ENCODE measurements at regions not wholly inside any gene's neighbourhood (a gene's known extent, or its start where the extent isn't known, plus 50 kb on each side); places are given as distances from the start of the nearest gene placed in this dataset.

DNA sequence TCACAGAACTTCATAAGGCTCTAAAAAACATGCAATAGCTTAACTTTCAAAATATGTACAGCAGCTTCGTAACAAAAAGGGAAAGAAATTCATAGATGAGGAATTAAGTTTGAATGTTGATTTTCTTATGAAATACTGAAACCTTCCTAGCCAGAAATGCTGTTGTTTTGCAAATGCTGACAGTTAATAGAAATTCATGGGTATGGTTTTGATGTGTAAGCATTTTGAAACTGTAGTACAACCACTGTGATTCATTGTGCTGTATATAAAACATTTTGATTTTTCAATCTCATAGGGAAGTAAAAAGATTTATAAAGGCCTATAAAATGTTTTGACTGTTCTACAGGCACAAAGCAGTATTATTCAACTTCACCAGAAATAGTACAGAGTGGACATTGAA is 228.4 kb upstream of the EYS start:
- DNase-seq (ENCODE audit: low read depth), result no peak

DNA sequence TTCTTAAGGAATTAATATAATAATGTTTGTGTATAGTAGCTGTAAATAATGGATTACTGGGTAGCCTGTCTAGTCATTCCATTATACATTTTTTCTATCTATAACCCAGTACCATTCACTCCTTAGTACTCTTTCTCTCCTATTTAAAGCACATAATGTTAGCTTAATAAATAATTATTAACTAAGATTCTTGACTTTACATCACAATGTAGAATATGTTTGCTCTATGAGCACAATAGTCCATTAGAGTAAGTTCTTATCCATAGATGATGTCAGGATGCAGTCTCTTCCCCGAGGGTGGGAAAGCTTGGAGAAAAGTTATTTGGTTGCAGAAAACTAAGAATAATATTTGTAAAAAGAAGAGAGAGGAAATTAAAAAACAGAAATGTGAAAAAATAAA is 226.4 kb upstream of the EYS start:
- no peak for DNase-seq (ENCODE audit: low read depth)

DNA sequence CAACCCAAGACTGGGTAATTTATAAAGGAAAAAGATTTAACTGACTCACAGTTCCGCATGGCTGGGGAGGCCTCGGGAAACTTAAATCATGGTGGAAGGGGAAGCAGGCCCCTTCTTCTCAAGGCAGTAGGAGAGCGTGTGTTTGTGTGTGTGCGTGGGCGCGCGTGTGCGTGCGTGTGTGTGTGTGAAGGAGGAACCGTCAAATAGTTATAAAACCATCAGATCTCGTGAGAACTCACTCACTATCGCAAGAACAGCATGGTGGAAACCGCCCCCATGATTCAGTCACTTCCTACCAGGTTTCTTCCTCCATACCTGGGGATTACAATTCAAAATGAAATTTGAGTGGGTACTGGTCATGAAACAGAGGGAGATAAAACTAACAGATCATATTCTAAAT is 220.1 kb upstream of the EYS start:
- DNase-seq (ENCODE audit: low read depth), result no peak

DNA sequence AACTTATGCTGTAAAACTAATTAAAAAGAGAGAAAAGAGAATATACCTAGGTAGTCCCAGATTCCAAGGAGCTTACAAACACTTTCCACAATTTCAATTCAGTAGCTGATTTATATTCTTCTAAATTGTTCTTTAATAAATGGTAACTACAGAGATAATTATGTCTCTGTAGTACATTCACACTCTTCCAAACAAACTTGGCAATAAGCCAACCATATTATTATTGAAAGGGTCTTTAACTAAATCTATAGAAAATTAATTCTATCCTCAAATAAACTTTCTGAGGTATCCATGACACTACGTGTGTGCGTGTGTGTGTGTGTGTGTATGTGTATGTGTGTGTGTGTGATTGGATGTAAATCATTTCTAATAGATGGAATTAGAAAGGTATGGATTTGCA is 217.4 kb upstream of the EYS start:
- no peak for DNase-seq (ENCODE audit: low read depth)

DNA sequence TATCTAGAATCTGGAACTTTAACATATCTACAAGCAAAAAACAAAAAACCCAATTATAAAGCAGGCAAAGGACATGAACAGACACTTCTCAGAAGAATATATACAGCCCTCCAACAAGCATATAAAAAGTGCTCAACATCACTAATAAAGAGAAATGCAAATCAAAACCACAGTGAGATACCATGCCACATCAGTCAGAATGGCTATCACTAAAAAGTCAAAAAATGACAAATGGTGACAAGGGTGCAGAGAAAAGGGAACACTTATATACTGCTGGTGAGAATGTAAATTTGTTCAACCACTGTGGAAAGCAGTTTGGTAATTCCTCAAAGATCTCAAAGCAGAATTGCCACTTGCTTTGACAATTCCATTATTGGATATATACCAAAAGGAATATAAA is 215.0 kb upstream of the EYS start:
- DNase-seq (ENCODE audit: low read depth), result no peak

DNA sequence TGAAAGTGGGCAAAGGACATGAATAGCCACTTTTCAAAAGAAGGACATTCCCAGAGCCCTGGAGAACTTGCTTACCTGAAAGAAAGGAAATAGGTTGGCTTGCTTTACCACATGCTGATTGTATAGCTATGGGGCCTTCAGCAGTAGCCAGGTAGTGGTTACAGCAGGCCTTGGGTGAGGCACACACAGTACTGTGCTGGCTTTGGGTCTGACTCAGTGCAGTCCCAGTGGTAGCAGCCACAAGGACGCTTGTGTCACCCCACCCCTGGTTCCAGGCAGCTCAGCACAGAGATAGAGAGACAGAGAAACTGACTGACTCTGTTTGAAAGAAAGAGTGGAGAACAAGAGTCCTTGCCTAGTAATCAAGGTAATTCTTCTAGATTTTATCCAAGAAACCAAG is 201.0 kb upstream of the EYS start:
- no peak for DNase-seq (ENCODE audit: low read depth)

DNA sequence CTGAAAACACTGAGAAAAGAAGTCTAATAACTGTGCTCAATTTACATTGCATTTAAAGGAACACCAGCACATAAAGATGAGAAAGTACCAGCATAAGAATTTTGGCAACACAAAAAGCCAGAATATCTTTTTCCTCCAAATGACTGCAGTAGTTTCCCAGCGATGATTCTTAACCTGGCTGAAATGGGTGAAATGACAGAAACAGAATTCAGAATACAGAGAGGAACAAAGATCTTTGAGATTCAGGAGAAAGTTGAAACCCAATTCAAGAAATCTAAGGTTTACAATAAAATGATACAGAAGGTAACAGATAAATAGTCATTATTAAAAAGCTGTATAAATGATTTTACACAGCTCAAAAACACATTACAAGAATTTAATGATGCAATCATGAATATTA is 197.0 kb upstream of the EYS start:
- no peak for DNase-seq (ENCODE audit: low read depth)

DNA sequence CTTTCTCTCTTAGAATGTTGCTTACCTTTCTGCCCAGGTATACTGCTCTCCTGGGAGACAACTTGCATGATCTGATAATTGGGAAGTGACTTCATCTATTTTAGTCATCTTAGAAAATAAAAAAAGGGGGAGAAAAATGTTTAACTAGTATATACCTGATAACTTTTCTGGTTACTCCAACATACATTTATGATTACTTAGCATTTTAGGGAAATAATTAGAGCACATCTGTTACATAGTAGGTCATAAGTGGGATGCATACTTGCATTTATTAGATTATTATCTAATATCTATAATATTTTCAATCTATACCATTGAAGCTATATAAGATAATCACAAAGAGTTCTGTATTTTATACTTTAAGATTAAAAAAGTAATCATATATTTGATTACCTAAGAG is 193.9 kb upstream of the EYS start:
- no peak for DNase-seq (ENCODE audit: low read depth)

DNA sequence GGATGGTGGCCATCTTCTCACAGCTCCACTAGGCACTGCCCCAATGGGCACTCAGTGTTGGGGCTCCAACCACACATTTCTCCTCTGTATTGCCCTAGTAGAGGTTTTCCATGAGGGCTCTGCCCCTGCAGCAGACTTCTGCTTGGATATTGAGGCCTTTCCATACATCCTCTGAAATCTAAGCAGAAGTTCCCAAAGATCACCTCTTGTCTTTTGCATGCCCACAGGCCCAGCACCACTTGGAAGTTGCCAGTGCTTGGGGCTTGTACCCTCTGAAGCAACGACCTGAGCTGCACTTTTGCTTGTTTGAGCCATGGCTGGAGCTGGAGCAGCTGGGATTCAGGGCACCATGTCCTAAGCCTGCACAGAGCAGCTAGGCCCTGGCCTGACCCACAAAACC is 189.1 kb upstream of the EYS start:
- DNase-seq (ENCODE audit: low read depth), result no peak

DNA sequence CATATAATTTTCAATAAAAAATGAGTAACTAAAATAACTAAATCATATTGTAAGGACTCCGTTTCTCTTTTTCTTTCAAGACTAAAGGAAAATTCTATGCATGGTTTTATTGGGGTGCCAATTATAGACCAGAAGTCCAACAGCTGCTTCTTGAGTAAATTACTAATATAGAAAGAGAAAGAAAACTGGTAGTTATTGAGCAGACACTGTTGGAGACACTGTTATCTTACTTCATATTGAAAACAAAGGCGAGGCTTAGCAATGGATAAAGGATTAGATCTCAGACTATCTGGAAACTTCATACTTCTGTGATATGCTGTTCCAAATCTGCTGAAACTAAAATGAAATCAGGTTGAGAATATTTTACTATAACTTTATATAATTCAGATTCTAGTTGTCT is 169.6 kb upstream of the EYS start:
- no peak for DNase-seq (ENCODE audit: low read depth)

DNA sequence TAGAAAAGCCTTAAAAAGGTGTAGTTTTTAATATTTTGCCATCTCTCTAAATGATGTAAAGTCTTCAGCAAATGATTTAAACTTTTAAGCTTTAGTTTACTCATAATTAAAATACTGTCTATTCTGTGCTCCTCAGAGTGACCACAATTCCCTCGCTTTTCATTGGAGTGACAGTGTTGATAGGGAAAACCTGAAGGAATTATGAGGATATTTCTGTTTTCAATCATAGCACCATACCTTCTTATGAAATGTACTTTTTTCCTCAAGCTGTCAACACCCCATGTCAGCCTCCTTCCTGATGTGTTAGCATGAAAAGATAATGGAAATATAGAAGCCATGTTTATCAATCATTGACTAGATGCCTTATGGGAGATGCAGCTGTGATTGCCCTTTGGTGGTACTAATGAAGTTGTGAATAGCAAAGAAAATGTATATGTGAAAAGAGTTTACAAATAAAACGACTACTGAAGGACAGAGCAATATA is 145.4 kb upstream of the EYS start:
- DNase-seq (ENCODE audit: low read depth), result no peak

DNA sequence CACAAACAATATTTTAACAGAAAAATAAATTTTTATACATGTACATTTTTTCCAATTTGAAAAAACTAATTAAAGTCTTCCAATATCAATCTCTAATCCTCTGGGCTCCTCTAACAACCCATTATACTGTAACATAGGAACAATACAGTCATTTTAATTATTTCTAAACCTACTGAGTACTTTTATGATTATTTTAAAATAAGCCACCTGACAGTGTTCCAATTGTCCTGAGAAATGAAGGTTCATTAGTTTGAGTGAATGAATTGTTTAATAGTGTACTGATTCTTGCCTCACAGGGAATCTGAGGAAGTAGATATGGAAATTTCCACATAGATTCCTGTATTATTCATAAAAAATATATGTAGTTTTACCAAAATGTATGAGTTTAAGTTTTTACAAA is 123.1 kb upstream of the EYS start:
- no peak for DNase-seq (ENCODE audit: low read depth)

DNA sequence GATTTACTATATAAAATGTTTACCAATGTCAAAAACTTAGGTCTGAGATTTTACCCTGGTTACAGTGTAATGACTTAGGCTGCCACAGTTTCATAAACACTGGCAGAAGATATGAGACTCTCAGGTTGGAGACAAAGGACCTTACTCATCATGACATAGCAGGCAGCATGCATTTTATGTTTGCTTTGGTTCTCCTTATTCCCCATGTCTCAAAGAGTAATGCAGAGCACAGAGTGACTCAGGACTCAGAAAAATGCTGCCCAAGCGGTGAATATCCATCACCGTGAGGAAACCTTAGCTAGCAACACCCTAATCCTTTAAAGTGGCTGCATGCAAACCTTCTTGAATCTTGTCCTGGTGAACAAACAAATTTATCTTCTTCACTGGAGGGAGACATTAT is 112.1 kb upstream of the EYS start:
- no peak for DNase-seq (ENCODE audit: low read depth)

DNA sequence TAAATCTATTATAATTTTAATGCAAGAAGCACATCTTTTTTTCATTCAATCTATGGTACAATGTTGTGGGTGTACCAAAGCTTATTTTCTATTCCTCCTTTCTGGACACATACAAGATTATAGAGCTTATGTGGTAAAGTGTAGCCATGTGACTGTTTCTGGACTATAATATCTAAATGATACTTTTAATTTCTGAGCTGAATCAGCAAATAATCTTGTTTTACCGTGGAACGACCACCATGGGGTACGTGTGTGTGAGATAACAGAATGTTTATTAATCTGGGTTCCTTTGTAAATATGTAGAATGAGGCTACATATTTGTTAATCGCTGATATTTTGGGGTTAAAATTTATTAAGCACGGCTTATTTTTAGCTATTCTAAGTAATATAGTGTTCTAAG is 111.5 kb upstream of the EYS start:
- no peak for DNase-seq (ENCODE audit: low read depth)

DNA sequence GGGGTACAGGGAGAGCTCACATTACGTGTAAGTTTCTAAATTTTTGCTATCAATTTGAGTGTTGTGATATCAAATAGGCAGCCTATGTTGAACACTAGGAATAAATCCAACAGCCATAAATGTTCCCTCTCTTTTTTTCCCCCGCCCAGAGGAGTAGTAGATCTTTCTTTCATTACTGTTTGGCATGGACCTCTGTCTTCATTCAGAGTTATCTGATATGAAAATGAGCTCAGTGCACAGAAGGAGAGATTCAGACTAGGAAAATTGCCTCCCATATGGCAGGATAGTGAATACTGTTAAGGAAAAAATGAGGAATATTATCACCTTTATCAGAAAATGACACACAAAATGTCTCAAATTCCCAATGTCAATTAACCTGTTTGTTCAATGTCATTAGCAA is 110.0 kb upstream of the EYS start:
- DNase-seq (ENCODE audit: low read depth), result no peak

DNA sequence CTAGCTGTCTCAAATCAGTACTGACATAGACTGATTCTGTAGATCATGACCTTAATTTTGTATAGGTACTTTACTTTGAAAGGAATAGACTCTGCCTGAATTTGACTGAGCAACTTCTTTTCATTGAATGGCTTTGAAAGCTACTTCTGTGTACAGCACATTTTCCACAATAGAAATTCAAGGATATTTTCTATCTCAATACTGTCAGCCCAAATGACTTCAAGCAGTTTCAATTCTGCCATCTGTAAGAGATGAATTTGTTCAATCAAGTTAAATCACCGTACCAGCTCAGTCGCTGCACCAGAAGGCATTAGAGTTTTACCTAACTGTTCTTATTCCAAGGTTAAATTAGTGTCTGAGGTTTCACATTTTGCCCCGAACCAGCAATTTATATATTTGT is 107.0 kb upstream of the EYS start:
- no peak for DNase-seq (ENCODE audit: low read depth)

DNA sequence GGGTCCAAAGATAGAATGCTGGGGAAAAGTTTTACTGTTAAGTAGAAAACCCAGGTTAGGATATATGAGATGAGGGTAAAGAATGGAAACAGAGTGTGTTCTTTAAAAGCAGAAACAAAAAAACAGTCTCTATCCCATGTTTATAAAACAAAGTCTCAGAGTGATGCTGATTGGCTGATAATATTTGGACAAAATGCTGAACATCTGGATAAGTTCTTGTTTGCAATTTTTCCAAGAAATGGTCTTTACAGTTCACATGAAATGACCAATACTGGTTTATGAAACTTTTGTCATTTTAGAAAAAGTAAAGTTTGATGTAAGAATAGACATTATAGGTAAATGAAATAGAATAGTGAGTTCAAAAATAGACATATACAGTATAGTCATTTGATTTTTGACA is 96.2 kb upstream of the EYS start:
- DNase-seq (ENCODE audit: low read depth), result no peak

DNA sequence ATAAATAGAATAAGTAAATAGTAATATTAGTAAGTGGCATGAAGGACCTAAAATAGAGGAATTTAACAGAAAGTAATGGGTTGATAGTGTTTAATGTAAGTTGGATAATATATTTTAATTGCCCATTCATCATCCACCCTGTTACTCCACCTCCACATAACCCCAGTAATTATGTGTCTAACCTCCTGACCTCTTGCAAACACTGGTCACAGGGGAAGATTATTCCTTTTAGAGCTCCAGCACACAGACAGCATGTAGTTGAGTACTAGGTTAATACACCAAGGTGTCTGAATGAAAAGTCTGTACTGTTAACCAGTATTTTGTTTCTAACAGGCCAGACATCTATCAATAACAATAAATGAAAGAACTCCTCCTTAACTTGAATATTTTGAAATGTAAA is 92.4 kb upstream of the EYS start:
- no peak for DNase-seq (ENCODE audit: low read depth)

DNA sequence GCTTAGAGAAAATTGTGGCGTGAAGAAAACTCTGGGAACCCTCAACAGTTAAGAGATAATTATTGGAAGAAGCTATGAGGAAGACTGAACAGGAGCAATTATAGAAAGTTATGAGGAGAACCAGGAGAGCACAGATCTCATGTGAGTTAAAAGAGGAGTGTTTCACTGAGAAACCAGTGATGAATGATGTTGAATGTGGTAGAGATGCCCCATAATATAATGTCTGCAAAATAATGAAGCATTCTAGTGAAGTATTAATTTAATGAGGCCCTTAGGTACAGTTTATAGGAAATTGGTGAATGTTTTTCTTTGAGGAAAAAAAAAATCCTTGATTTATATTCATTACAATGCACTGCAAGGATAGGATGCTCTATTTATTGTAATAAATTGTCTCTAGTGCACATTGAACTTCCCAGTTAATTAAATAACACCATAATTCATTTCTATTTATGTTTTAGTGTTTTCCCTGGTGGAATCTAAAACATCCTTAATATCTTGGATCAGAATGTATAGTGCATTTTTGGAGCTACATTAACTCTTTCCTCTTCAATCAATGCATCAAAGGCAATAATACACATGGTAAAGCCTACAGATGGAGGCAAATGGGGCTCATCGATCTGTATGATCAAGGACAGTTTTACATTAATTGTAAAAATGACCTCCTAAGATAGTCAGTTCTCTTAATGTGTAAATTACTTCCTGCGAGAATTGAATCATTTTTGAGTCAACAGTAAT is 91.4 kb upstream of the EYS start:
- no peak for DNase-seq (ENCODE audit: low read depth)

DNA sequence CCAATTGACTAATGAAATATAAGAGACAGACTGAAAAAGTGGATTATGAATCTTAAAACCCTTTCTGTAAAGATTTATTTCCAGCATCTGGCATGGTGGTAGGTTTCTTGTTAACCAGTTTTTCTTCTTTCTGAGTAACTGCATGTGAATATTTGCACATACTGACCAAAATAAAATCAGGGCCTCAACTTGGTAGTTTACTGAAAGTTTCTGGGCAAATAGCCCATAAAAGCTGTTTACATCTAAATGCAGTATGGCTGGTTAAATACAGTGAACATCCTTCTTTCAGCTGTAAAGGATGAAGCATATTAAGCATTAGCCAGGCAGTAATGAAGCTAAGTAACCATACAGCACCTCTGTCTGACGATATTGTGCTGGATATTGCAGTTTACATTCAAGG is 83.6 kb upstream of the EYS start:
- DNase-seq (ENCODE audit: low read depth), result no peak

DNA sequence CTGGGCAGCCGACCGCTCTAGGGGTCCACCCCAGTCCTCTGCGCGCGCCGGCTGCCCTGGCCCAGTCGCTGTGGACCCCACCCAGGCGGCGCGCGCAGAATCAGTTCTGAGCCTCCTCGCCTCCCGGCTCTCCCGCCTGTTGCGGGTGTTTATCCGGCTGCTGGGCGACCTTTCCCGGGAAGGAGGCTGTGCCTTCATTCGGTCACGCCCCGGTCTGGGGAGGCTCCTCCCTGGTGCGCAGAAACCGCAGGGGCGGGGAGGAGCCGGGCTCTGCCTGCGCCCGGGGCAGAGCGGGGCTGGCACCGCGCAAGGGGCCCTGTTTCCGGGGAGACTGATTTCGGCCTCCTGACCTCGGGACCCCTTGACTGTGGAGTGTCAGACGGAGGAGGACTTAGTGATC is 80.8 kb upstream of the EYS start:
- DNase-seq (ENCODE audit: low read depth), result no peak

DNA sequence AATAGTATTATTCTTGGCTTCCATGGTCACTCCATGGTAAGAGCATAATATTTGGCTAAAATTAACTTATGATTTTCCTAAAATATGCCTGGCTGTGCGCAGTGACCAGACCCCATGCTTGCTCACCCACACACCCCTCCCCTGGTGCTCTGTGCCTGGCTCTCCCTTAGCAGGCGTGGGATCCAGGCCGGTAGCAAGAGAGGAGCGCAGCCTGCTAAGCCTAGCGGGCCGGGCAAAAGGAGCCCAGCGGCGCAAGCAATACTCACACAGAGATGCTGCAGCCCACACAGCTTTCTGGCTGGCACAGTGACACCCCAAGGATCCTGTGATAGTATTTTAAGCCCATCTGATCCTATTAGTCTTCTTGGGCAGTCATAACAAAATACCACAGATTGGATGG is 79.8 kb upstream of the EYS start:
- DNase-seq (ENCODE audit: low read depth), result no peak

DNA sequence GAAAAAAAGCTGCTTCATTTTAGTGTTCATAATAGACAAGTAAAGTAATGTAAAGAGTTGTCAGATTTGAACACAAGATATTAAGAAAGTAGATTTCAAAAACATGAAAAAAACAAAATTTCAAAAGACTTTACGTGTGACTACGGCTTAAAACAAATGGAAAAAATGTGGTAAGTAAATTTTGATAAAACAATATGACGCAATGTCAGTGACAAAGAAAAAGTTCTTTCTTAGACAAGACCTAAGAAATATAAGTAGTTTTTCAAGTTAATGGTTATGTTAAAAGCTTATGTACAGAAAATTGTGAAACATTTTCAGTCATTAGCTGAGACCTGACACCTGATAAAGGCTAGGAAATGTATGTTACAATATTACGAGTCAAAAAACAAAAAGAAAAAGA is 73.7 kb upstream of the EYS start:
- DNase-seq (ENCODE audit: low read depth), result no peak

DNA sequence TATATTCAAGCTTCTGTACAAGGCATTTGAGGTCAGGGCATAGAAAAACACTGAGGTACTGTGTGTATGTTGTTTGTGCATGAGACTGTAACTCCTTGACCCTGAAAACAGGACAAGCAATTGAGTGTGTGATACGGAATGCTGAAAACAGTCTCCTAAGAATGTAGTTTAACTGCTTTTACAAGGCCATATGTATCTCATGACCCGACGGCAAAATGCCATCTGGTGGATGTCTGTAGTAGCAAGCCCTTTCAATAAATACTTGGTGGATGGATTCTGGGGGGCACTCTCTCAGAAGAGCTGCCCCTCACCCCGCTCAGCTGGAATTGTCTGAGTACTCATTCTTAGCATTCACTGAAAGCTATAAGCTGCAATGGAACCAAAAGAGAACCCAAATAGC is 69.3 kb upstream of the EYS start:
- no peak for DNase-seq (ENCODE audit: low read depth)
